ENCODE measurements at regions not wholly inside any gene's neighbourhood (a gene's known extent, or its start where the extent isn't known, plus 50 kb on each side); places are given as distances from the start of the nearest gene placed in this dataset.

DNA sequence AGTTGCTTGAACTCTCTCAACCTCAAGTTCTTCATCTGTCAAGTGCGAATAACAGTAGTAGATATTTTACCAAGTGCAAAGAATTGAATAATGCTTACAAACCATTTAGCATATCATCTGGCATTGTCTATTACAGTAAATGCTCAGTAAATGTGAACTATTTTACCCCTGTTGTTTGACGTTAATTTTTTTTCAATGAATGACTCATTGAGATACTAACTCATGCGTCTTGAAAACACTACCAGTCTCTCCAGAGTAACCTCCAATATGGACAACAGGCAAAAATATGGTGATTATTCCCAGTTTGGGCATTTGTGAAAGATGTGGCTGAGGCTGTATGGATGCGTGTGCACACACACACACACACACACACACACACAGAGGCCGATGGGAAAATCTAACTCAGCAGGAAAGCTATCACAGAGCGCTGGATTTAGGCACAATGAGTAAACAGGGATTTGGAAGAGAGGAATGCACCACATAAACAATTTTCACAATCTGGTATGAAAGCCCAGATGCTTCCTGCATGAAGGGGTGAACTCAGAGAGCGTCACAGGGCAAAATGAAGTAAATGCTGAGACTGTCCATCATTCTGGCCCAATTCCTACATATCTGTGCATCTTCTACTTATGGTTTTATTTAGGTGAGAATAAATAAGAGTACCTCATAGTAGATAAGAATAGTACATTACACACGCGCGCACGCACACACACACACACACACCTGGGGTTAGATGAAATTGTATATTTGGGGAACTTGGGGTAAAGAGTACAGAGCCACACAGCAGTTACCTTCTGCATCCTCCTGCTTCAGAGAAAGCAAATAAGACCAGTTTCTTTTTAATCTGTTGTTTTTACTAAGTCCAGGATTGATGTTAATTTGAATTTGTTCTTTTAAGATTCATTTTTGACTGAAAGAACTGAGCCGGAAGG lies 128.7 kb downstream of the PALM2AKAP2 start:
- TF ChIP-seq, protein P1, sequence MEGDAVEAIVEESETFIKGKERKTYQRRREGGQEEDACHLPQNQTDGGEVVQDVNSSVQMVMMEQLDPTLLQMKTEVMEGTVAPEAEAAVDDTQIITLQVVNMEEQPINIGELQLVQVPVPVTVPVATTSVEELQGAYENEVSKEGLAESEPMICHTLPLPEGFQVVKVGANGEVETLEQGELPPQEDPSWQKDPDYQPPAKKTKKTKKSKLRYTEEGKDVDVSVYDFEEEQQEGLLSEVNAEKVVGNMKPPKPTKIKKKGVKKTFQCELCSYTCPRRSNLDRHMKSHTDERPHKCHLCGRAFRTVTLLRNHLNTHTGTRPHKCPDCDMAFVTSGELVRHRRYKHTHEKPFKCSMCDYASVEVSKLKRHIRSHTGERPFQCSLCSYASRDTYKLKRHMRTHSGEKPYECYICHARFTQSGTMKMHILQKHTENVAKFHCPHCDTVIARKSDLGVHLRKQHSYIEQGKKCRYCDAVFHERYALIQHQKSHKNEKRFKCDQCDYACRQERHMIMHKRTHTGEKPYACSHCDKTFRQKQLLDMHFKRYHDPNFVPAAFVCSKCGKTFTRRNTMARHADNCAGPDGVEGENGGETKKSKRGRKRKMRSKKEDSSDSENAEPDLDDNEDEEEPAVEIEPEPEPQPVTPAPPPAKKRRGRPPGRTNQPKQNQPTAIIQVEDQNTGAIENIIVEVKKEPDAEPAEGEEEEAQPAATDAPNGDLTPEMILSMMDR (IDR thresholded peaks at IDR 0.05), result no peak
- no peak for TF ChIP-seq EZH2 (IDR thresholded peaks at IDR 0.05; ENCODE audit: borderline replicate concordance, insufficient read depth, low read depth, low read length, poor library complexity, severe bottlenecking)

Measured in B cell (primary cell).